ENCODE measurements at regions not wholly inside any gene's neighbourhood (a gene's known extent, or its start where the extent isn't known, plus 50 kb on each side); places are given as distances from the start of the nearest gene placed in this dataset.

- DNase-seq (ENCODE audit: low read depth, low spot score), result no peak
Observed at GRCh38 chr10:31754803-31755624, 173.6 kb downstream of the ARHGAP12 start.

- no peak for DNase-seq (ENCODE audit: low read depth, low spot score)
Observed at GRCh38 chr10:31753681-31754080, 174.9 kb downstream of the ARHGAP12 start.

- DNase-seq (ENCODE audit: low read depth, low spot score), result no peak
Observed at GRCh38 chr10:31752170-31752569, 176.5 kb downstream of the ARHGAP12 start.

GRCh38 chr10:31751738-31752080 lies 176.9 kb downstream of the ARHGAP12 start:
- no peak for DNase-seq (ENCODE audit: low read depth, low spot score)

GRCh38 chr10:31751051-31751737 lies 177.4 kb downstream of the ARHGAP12 start:
- DNase-seq (ENCODE audit: low read depth, low spot score), result no peak

- DNase-seq (ENCODE audit: low read depth, low spot score), result no peak
Observed at GRCh38 chr10:31749981-31750840, 178.4 kb downstream of the ARHGAP12 start.

- no peak for DNase-seq (ENCODE audit: low read depth, low spot score)
Observed at GRCh38 chr10:31749301-31749700, 179.3 kb downstream of the ARHGAP12 start.

- DNase-seq (ENCODE audit: low read depth, low spot score), result peak; percentile 5
Observed at GRCh38 chr10:31745612-31746376, 182.8 kb downstream of the ARHGAP12 start.

GRCh38 chr10:31744025-31744424 lies 184.6 kb downstream of the ARHGAP12 start:
- DNase-seq (ENCODE audit: low read depth, low spot score), result no peak

GRCh38 chr10:31742255-31742654 lies 186.4 kb downstream of the ARHGAP12 start:
- no peak for DNase-seq (ENCODE audit: low read depth, low spot score)

- DNase-seq (ENCODE audit: low read depth, low spot score), result no peak
Observed at GRCh38 chr10:31741473-31741872, 187.2 kb downstream of the ARHGAP12 start.

GRCh38 chr10:31739711-31740110 lies 188.9 kb downstream of the ARHGAP12 start:
- no peak for DNase-seq (ENCODE audit: low read depth, low spot score)

- no peak for DNase-seq (ENCODE audit: low read depth, low spot score)
Observed at GRCh38 chr10:31739146-31739545, 189.5 kb downstream of the ARHGAP12 start.

- DNase-seq (ENCODE audit: low read depth, low spot score), result no peak
Observed at GRCh38 chr10:31731711-31732110, 196.9 kb downstream of the ARHGAP12 start.

- no peak for DNase-seq (ENCODE audit: low read depth, low spot score)
Observed at GRCh38 chr10:31730776-31731175, 197.9 kb downstream of the ARHGAP12 start.

- no peak for DNase-seq (ENCODE audit: low read depth, low spot score)
Observed at GRCh38 chr10:31728698-31729224, 199.9 kb downstream of the ARHGAP12 start.

- DNase-seq (ENCODE audit: low read depth, low spot score), result no peak
Observed at GRCh38 chr10:31725436-31725835, 203.2 kb downstream of the ARHGAP12 start.

- no peak for DNase-seq (ENCODE audit: low read depth, low spot score)
Observed at GRCh38 chr10:31724296-31724695, 204.3 kb downstream of the ARHGAP12 start.

GRCh38 chr10:31723106-31723750 lies 205.4 kb downstream of the ARHGAP12 start:
- DNase-seq (ENCODE audit: low read depth, low spot score), result no peak

GRCh38 chr10:31721096-31721495 lies 207.5 kb downstream of the ARHGAP12 start:
- no peak for DNase-seq (ENCODE audit: low read depth, low spot score)

- no peak for DNase-seq (ENCODE audit: low read depth, low spot score)
Observed at GRCh38 chr10:31720546-31720945, 208.1 kb downstream of the ARHGAP12 start.
